ENCODE measurements at regions not wholly inside any gene's neighbourhood (a gene's known extent, or its start where the extent isn't known, plus 50 kb on each side); places are given as distances from the start of the nearest gene placed in this dataset.

DNA sequence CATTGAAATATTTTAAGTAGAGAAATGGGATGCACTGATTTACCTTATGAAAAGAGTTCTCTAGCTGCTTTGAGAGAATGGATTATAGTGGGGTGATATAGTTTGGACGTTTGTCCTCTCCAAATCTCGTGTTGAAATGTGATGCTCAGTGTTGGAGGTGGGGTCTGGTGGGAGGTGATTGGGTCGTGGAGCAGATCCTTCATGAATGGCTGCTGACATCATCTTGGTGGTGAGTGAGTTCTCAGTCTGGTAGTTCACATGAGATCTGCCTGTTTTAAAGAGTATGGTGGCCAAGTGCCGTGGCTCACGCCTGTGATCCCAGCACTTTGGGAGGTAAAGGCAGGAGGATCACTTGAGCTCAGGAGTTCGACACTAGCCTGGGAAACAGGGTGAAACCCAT lies 58.7 kb upstream of the SH3RF3 start:
- H3K4me3 ChIP-seq (ENCODE audit: low read length in 3 of 3): no peak overlapping the region
- no peak for DNase-seq
- no peaks in the 10 kb centered on the region for H3K9me3 ChIP-seq (ENCODE audit: control insufficient read depth in 2 of 3, insufficient read depth in 1 of 3, low read length in 3 of 3)
- no peak overlapping the region for H3K9ac ChIP-seq (ENCODE audit: low read length in 3 of 3)
- no peaks in the 10 kb centered on the region for H3K27me3 ChIP-seq (ENCODE audit: control insufficient read depth, insufficient read depth, low read length)
- H3K36me3 ChIP-seq (ENCODE audit: control insufficient read depth in 2 of 3, insufficient read depth in 3 of 3, low read length in 3 of 3): no peaks in the 10 kb centered on the region
- peaks cover 0 to 4% (median 3%) of the 10 kb centered on the region in 3 donors for H3K4me1 ChIP-seq (ENCODE audit: control insufficient read depth in 2 of 3, insufficient read depth in 2 of 3, low read depth in 1 of 3, low read length in 3 of 3)
- intact Hi-C loops (cut with DNase I): no loop called here
- no peak for FAIRE-seq
- TF ChIP-seq, protein P1, sequence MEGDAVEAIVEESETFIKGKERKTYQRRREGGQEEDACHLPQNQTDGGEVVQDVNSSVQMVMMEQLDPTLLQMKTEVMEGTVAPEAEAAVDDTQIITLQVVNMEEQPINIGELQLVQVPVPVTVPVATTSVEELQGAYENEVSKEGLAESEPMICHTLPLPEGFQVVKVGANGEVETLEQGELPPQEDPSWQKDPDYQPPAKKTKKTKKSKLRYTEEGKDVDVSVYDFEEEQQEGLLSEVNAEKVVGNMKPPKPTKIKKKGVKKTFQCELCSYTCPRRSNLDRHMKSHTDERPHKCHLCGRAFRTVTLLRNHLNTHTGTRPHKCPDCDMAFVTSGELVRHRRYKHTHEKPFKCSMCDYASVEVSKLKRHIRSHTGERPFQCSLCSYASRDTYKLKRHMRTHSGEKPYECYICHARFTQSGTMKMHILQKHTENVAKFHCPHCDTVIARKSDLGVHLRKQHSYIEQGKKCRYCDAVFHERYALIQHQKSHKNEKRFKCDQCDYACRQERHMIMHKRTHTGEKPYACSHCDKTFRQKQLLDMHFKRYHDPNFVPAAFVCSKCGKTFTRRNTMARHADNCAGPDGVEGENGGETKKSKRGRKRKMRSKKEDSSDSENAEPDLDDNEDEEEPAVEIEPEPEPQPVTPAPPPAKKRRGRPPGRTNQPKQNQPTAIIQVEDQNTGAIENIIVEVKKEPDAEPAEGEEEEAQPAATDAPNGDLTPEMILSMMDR (IDR thresholded peaks at IDR 0.05; ENCODE audit: borderline replicate concordance, extremely low read depth, insufficient read depth): no peak
- no peak overlapping the region for H3K27ac ChIP-seq (ENCODE audit: low read depth in 2 of 2, low read length in 2 of 2)

DNA sequence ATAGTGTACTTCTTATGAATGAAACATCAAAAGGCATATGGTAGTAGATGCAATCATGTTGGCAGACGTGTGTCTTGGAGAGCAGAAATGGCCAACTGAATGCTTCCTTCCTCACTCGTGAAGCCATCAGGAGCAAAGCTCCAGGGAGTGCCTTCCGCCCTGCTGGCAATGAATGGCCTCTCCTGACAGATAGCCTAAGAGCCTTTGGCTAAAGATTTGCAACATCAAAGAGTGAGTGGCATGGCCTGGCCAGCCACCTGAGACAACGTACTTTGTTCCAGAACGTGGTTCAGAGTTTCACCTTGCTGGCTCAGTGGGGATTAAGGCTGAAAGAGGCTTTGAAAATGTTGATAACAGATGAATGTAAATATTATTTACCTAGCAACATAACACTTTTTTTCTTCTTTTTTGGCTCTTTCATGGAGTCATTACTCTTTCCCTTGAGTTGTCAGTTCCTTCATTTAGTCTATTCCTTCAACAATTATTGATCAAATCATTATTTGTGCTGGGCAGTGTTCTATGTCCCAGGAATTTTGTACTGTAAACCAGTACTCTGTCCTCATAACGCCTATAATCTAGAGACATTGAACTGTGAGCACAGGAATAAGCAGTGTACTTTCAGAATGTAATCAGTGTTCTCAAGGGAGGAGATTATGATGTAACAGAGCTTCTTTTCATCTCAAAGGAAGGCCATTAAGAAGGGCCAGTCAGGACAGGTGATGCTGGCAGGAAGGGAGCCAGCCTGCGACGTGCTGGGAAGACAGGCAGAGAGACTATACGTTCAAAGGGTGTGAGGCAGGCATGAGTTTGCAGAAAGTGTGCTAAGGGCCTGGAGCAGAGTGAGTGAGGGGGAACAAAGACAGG lies 59.4 kb upstream of the SH3RF3 start:
- no peaks in the 10 kb centered on the region for H3K9me3 ChIP-seq (ENCODE audit: control insufficient read depth in 2 of 3, insufficient read depth in 1 of 3, low read length in 3 of 3)
- TF ChIP-seq, protein P1 (IDR thresholded peaks at IDR 0.05; ENCODE audit: borderline replicate concordance, extremely low read depth, insufficient read depth): no peak
- no peak overlapping the region for H3K9ac ChIP-seq (ENCODE audit: low read length in 3 of 3)
- intact Hi-C loops (cut with DNase I): no loop called here
- no peak overlapping the region for H3K27ac ChIP-seq (ENCODE audit: low read depth in 2 of 2, low read length in 2 of 2)
- DNase-seq: no peak
- peaks cover 0 to 4% (median 3%) of the 10 kb centered on the region in 3 donors for H3K4me1 ChIP-seq (ENCODE audit: control insufficient read depth in 2 of 3, insufficient read depth in 2 of 3, low read depth in 1 of 3, low read length in 3 of 3)
- FAIRE-seq: no peak
- H3K4me3 ChIP-seq (ENCODE audit: low read length in 3 of 3): no peak overlapping the region
- H3K27me3 ChIP-seq (ENCODE audit: control insufficient read depth, insufficient read depth, low read length): no peaks in the 10 kb centered on the region
- H3K36me3 ChIP-seq (ENCODE audit: control insufficient read depth in 2 of 3, insufficient read depth in 3 of 3, low read length in 3 of 3): no peaks in the 10 kb centered on the region

DNA sequence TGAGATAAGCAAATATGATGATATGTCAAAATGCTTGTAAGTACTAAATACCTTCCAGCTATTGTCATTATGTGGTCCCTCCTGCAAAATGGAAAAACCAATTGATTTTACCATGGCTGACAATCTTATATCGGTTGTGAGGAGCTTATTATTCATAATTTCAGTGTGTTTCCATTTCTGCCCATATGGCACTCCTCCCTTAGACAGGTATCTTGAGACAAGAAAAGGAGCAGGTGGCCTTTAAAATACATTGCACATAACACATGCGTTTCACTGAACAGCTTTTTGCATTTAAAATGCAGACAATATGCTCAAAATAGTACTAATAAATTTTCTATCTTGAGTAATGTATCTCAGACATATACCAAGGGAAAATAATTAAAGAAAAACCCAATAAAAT lies 60.2 kb upstream of the SH3RF3 start:
- intact Hi-C loops (cut with DNase I): no loop called here
- H3K9ac ChIP-seq (ENCODE audit: low read length in 3 of 3): no peak overlapping the region
- no peaks in the 10 kb centered on the region for H3K27me3 ChIP-seq (ENCODE audit: control insufficient read depth, insufficient read depth, low read length)
- DNase-seq (no peak), FAIRE-seq (no peak)
- H3K4me3 ChIP-seq (ENCODE audit: low read length in 3 of 3): no peak overlapping the region
- peaks cover 0 to 4% (median 3%) of the 10 kb centered on the region in 3 donors for H3K4me1 ChIP-seq (ENCODE audit: control insufficient read depth in 2 of 3, insufficient read depth in 2 of 3, low read depth in 1 of 3, low read length in 3 of 3)
- H3K27ac ChIP-seq (ENCODE audit: low read depth in 2 of 2, low read length in 2 of 2): no peak overlapping the region
- no peaks in the 10 kb centered on the region for H3K36me3 ChIP-seq (ENCODE audit: control insufficient read depth in 2 of 3, insufficient read depth in 3 of 3, low read length in 3 of 3)
- TF ChIP-seq, protein P1 (IDR thresholded peaks at IDR 0.05; ENCODE audit: borderline replicate concordance, extremely low read depth, insufficient read depth): no peak
- no peaks in the 10 kb centered on the region for H3K9me3 ChIP-seq (ENCODE audit: control insufficient read depth in 2 of 3, insufficient read depth in 1 of 3, low read length in 3 of 3)
